HEK293 (cell line): ENCODE measurements at regions not wholly inside any gene's neighbourhood (a gene's known extent, or its start where the extent isn't known, plus 50 kb on each side); places are given as distances from the start of the nearest gene placed in this dataset.
"Not testable (repeated sequence)": the region's sequence is repeated elsewhere in the genome, so short reads cannot be mapped to it uniquely, and the experiment has no call there.

Source experiments
- CTCF ChIA-PET: fragments of 350-600 bp; formaldehyde crosslinking; extraction: SDS; loops from one replicate; lab custom pipeline; 2021; ENCODE audit warnings: antibody characterized with exemption; lab: Yijun Ruan, JAX
- POLR2A ChIA-PET: fragments of 300-600 bp; formaldehyde crosslinking; extraction: SDS; loops from one replicate; lab custom pipeline; 2020; ENCODE audit warnings: antibody characterized with exemption, inconsistent platforms; lab: Yijun Ruan, JAX
- H3K27ac ChIP-seq: fragments of 200-500 bp; sonication (Bioruptor generic); 2 replicates; pipeline ENCODE4 v1.5.1; 2014; ENCODE audit warnings: low read depth, low read length, control low read depth, inconsistent platforms; ENCODE audit errors: extremely low read depth
- H3K36me3 ChIP-seq, 2 experiments: fragments of 200-500 bp in 1 of 2; sonication (Bioruptor generic) in 1 of 2; 1 replicate in 1 of 2; 2 replicates in 1 of 2; pipeline ENCODE4 v1.5.1; 2014 to 2017; ENCODE audit warnings: inconsistent platforms in 2 of 2, low read length in 2 of 2; ENCODE audit not compliant: control insufficient read depth in 2 of 2, insufficient read depth in 1 of 2
- H3K4me1 ChIP-seq: fragments of 200-500 bp; sonication (Bioruptor generic); 2 replicates; pipeline ENCODE4 v1.5.1; 2014; ENCODE audit warnings: mild to moderate bottlenecking, low read length, inconsistent platforms; ENCODE audit not compliant: control insufficient read depth, insufficient read depth
- H3K4me3 ChIP-seq: 2 replicates; pipeline ENCODE4 v1.5.1; 2011; ENCODE audit warnings: low read depth, mild to moderate bottlenecking, control low read depth, low read length, moderate library complexity
- H3K9me3 ChIP-seq: fragments of 200-500 bp; sonication (Bioruptor generic); 2 replicates; pipeline ENCODE4 v1.5.1; 2014; ENCODE audit warnings: low read depth, low read length, inconsistent platforms; ENCODE audit not compliant: control insufficient read depth, insufficient read depth
- HOXA7 ChIP-seq: sonication (generic); formaldehyde crosslinking; IDR thresholded peaks from 2 replicates; pipeline ENCODE4 v1.8.1; 2022; ENCODE audit warnings: missing genetic modification reagents, borderline replicate concordance
- KLF7 ChIP-seq: fragments of 450-650 bp; formaldehyde crosslinking; IDR thresholded peaks from 2 replicates; pipeline ENCODE4 v1.5.1; 2016; ENCODE audit warnings: missing biosample characterization, missing genetic modification characterization, borderline replicate concordance
- KLF9 ChIP-seq: fragments of 450-650 bp; formaldehyde crosslinking; IDR thresholded peaks from 2 replicates; pipeline ENCODE4 v1.5.1; 2016; ENCODE audit warnings: missing biosample characterization, missing genetic modification characterization, low read depth
- MEIS1 ChIP-seq: sonication (generic); formaldehyde crosslinking; IDR thresholded peaks from 2 replicates; pipeline ENCODE4 v1.8.1; 2022; ENCODE audit warnings: missing genetic modification reagents, mild to moderate bottlenecking, borderline replicate concordance
- OSR2 ChIP-seq: fragments of 450-650 bp; formaldehyde crosslinking; IDR thresholded peaks from 2 replicates; pipeline ENCODE4 v1.5.1; 2016; ENCODE audit warnings: missing biosample characterization, missing genetic modification characterization
- SCRT1 ChIP-seq: fragments of 450-650 bp; formaldehyde crosslinking; IDR thresholded peaks from 2 replicates; pipeline ENCODE4 v1.5.1; 2016; ENCODE audit warnings: missing biosample characterization, missing genetic modification characterization, borderline replicate concordance
- ZNF121 ChIP-seq: fragments of 450-650 bp; formaldehyde crosslinking; IDR thresholded peaks from 2 replicates; pipeline ENCODE4 v1.5.1; 2016; ENCODE audit warnings: missing biosample characterization, missing genetic modification characterization
- ZNF24 ChIP-seq: fragments of 450-650 bp; formaldehyde crosslinking; IDR thresholded peaks from 2 replicates; pipeline ENCODE4 v1.5.1; 2016; ENCODE audit warnings: missing biosample characterization, missing genetic modification characterization
- ZNF266 ChIP-seq: fragments of 450-650 bp; formaldehyde crosslinking; IDR thresholded peaks from 2 replicates; pipeline ENCODE4 v1.5.1; 2016; ENCODE audit warnings: missing biosample characterization, missing genetic modification characterization, low read depth
- ZNF488 ChIP-seq: fragments of 450-650 bp; formaldehyde crosslinking; IDR thresholded peaks from 2 replicates; pipeline ENCODE4 v1.5.1; 2016; ENCODE audit warnings: missing biosample characterization, missing genetic modification characterization
- ZNF521 ChIP-seq: fragments of 450-650 bp; formaldehyde crosslinking; IDR thresholded peaks from 2 replicates; pipeline ENCODE4 v1.5.1; 2017; ENCODE audit warnings: missing biosample characterization, mild to moderate bottlenecking, missing genetic modification characterization
- ZNF549 ChIP-seq: fragments of 450-650 bp; IDR thresholded peaks from 2 replicates; pipeline ENCODE4 v1.5.1; 2018; ENCODE audit warnings: missing biosample characterization, missing genetic modification characterization, mild to moderate bottlenecking, inconsistent platforms, moderate library complexity
- ZNF558 ChIP-seq: fragments of 450-650 bp; formaldehyde crosslinking; IDR thresholded peaks from 2 replicates; pipeline ENCODE4 v1.5.1; 2016; ENCODE audit warnings: missing biosample characterization, missing genetic modification characterization
- ZNF791 ChIP-seq: fragments of 450-650 bp; formaldehyde crosslinking; IDR thresholded peaks from 2 replicates; pipeline ENCODE4 v1.5.1; 2016; ENCODE audit warnings: missing biosample characterization, missing genetic modification characterization
- TF ChIP-seq, protein P1 (sequence below): fragments of 450-650 bp; formaldehyde crosslinking; IDR thresholded peaks from 2 replicates; pipeline ENCODE4 v1.5.1; 2017; ENCODE audit warnings: missing biosample characterization, missing genetic modification characterization
- TF ChIP-seq, protein P2 (sequence below): fragments of 450-650 bp; formaldehyde crosslinking; IDR thresholded peaks from 2 replicates; pipeline ENCODE4 v1.5.1; 2017; ENCODE audit warnings: missing biosample characterization, missing genetic modification characterization
- TF ChIP-seq, protein P3 (sequence below): fragments of 450-650 bp; formaldehyde crosslinking; IDR thresholded peaks from 2 replicates; pipeline ENCODE4 v1.5.1; 2016; ENCODE audit warnings: missing biosample characterization, missing genetic modification characterization
- TF ChIP-seq, protein P4 (sequence below): fragments of 450-650 bp; formaldehyde crosslinking; IDR thresholded peaks from 2 replicates; pipeline ENCODE4 v1.5.1; 2016; ENCODE audit warnings: missing biosample characterization, missing genetic modification characterization
- TF ChIP-seq, protein P5 (sequence below): fragments of 450-650 bp; formaldehyde crosslinking; IDR thresholded peaks from 2 replicates; pipeline ENCODE4; 2016; ENCODE audit warnings: missing biosample characterization, missing genetic modification characterization

DNA sequence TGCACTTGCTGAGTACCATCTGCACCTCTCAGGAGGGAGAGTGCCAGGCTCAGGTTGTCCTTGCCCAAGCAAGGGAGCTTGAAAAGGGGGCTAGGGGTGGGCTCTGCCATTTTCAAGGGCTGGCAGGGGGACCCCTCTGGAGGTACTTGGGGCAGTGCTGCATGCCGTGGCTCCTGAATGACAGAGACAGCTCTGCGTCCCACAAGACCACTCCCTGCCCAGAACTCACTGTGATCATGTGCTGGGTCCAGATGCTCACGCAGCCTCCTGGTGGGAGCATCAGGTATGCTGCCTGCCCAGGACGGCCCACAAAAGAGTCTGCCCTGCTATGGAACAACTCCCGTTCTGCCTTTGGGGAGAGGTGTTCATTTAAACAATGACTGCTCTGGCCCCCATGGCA is 165.2 kb downstream of the GOLGA6L4 start:
- no peak for TF ChIP-seq ZNF266 (tag by site-specific recombination)
- TF ChIP-seq OSR2 (tag by site-specific recombination), result no peak
- TF ChIP-seq SCRT1 (tag by site-specific recombination), result no peak
- TF ChIP-seq, protein P1, sequence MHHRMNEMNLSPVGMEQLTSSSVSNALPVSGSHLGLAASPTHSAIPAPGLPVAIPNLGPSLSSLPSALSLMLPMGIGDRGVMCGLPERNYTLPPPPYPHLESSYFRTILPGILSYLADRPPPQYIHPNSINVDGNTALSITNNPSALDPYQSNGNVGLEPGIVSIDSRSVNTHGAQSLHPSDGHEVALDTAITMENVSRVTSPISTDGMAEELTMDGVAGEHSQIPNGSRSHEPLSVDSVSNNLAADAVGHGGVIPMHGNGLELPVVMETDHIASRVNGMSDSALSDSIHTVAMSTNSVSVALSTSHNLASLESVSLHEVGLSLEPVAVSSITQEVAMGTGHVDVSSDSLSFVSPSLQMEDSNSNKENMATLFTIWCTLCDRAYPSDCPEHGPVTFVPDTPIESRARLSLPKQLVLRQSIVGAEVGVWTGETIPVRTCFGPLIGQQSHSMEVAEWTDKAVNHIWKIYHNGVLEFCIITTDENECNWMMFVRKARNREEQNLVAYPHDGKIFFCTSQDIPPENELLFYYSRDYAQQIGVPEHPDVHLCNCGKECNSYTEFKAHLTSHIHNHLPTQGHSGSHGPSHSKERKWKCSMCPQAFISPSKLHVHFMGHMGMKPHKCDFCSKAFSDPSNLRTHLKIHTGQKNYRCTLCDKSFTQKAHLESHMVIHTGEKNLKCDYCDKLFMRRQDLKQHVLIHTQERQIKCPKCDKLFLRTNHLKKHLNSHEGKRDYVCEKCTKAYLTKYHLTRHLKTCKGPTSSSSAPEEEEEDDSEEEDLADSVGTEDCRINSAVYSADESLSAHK (tag by site-specific recombination), result no peak
- TF ChIP-seq KLF9 (tag by site-specific recombination), result no peak
- TF ChIP-seq ZNF791, result no peak
- no peak for TF ChIP-seq ZNF121 (tag by site-specific recombination)
- TF ChIP-seq ZNF521 (tag by site-specific recombination), result no peak
- TF ChIP-seq, protein P2, sequence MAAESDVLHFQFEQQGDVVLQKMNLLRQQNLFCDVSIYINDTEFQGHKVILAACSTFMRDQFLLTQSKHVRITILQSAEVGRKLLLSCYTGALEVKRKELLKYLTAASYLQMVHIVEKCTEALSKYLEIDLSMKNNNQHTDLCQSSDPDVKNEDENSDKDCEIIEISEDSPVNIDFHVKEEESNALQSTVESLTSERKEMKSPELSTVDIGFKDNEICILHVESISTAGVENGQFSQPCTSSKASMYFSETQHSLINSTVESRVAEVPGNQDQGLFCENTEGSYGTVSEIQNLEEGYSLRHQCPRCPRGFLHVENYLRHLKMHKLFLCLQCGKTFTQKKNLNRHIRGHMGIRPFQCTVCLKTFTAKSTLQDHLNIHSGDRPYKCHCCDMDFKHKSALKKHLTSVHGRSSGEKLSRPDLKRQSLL (tag by site-specific recombination), result no peak
- no peak for TF ChIP-seq KLF7 (tag by site-specific recombination)
- TF ChIP-seq, protein P3, sequence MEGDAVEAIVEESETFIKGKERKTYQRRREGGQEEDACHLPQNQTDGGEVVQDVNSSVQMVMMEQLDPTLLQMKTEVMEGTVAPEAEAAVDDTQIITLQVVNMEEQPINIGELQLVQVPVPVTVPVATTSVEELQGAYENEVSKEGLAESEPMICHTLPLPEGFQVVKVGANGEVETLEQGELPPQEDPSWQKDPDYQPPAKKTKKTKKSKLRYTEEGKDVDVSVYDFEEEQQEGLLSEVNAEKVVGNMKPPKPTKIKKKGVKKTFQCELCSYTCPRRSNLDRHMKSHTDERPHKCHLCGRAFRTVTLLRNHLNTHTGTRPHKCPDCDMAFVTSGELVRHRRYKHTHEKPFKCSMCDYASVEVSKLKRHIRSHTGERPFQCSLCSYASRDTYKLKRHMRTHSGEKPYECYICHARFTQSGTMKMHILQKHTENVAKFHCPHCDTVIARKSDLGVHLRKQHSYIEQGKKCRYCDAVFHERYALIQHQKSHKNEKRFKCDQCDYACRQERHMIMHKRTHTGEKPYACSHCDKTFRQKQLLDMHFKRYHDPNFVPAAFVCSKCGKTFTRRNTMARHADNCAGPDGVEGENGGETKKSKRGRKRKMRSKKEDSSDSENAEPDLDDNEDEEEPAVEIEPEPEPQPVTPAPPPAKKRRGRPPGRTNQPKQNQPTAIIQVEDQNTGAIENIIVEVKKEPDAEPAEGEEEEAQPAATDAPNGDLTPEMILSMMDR, result no peak
- TF ChIP-seq, protein P4, sequence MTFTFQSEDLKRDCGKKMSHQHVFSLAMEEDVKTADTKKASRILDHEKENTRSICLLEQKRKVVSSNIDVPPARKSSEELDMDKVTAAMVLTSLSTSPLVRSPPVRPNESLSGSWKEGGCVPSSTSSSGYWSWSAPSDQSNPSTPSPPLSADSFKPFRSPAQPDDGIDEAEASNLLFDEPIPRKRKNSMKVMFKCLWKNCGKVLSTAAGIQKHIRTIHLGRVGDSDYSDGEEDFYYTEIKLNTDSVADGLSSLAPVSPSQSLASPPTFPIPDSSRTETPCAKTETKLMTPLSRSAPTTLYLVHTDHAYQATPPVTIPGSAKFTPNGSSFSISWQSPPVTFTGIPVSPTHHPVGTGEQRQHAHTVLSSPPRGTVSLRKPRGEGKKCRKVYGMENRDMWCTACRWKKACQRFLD (tag by site-specific recombination), result no peak
- no peak for TF ChIP-seq MEIS1 (CRISPR knock-in tag)
- TF ChIP-seq, protein P5, sequence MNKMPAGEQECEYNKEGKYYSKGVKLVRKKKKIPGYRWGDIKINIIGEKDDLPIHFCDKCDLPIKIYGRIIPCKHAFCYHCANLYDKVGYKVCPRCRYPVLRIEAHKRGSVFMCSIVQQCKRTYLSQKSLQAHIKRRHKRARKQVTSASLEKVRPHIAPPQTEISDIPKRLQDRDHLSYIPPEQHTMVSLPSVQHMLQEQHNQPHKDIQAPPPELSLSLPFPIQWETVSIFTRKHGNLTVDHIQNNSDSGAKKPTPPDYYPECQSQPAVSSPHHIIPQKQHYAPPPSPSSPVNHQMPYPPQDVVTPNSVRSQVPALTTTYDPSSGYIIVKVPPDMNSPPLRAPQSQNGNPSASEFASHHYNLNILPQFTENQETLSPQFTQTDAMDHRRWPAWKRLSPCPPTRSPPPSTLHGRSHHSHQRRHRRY (tag by site-specific recombination), result no peak
- no peak for TF ChIP-seq HOXA7
- no peak for TF ChIP-seq ZNF549 (tag by site-specific recombination)
- no peak for TF ChIP-seq ZNF488 (tag by site-specific recombination)
- TF ChIP-seq ZNF558 (tag by site-specific recombination), result no peak
- TF ChIP-seq ZNF24 (tag by site-specific recombination), result no peak
- CTCF ChIA-PET, result no interaction called here
- Histone ChIP-seq H3K4me3 (no peak overlapping the region), H3K9me3 (no peaks in the 10 kb centered on the region), H3K4me1 (no peaks in the 10 kb centered on the region), H3K27ac (no peak overlapping the region), H3K36me3 (peaks cover 0 to 9% of the 10 kb centered on the region in 2 experiments; a peak in 1 of 3 replicates)
- POLR2A ChIA-PET, result no interaction called here

DNA sequence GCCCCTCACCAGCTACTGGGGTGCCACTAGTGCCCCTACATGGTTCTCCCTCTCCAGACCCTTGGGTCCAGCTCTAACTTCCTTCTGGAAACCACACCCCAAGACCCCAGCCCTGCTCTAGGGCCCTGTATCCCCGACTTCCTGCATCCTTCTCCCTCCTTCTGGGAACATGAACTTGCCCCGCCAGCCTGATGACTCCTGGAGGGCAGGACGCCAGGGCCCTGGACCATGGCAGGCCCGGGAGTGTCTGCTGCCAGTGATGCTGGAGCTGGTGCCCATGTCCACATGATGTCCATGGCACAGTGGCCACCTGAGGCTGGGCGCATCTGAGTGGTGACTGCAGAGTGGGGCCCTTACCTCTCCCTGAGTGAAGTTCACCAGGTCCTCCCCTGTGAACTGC is 165.9 kb downstream of the GOLGA6L4 start:
- POLR2A ChIA-PET, H3K4me1 ChIP-seq, CTCF ChIA-PET, H3K36me3 ChIP-seq, H3K27ac ChIP-seq, H3K9me3 ChIP-seq, H3K4me3 ChIP-seq: not testable (repeated sequence)

- H3K4me3 ChIP-seq, POLR2A ChIA-PET, H3K27ac ChIP-seq, H3K4me1 ChIP-seq, H3K9me3 ChIP-seq, H3K36me3 ChIP-seq, CTCF ChIA-PET: not testable (repeated sequence)
These were observed 166.6 kb downstream of the GOLGA6L4 start for GRCh38 chr15:84401891-84402840.
